ENCODE measurements at regions not wholly inside any gene's neighbourhood (a gene's known extent, or its start where the extent isn't known, plus 50 kb on each side); places are given as distances from the start of the nearest gene placed in this dataset.
"Not testable (repeated sequence)": the region's sequence is repeated elsewhere in the genome, so short reads cannot be mapped to it uniquely, and the experiment has no call there.

- H3K36me3 ChIP-seq, result no peaks in the 10 kb centered on the region
- no peak for TF ChIP-seq CTCF (IDR thresholded peaks at IDR 0.05)
- WGBS, 2 donors, result 68 to 76% methylated on average over 3 of the region's 3 CpGs
- H3K27me3 ChIP-seq, result no peaks in the 10 kb centered on the region
- FAIRE-seq, result no peak
- no peak overlapping the region for H3K27ac ChIP-seq
- H3K9me3 ChIP-seq, result no peaks in the 10 kb centered on the region
- DNase-seq, result no peak
- ATAC-seq, result no peak
- no peak overlapping the region for H3K4me3 ChIP-seq
- intact Hi-C loops (cut with DNase I), result no loop called here
- no peaks in the 10 kb centered on the region for H3K4me1 ChIP-seq
These were observed 182.6 kb upstream of the FZD8 start for GRCh38 chr10:35824704-35825103.

- ATAC-seq, result peak in 3 of 4 donors; percentile 54 to 74 (median 73)
- FAIRE-seq, result no peak
- Histone ChIP-seq H3K9me3 (no peaks in the 10 kb centered on the region), H3K4me3 (no peak overlapping the region), H3K36me3 (no peaks in the 10 kb centered on the region), H3K27ac (no peak overlapping the region), H3K4me1 (no peaks in the 10 kb centered on the region), H3K27me3 (no peaks in the 10 kb centered on the region)
- no peak for TF ChIP-seq CTCF (IDR thresholded peaks at IDR 0.05)
- 47 to 51% methylated on average over 9 of the region's 9 CpGs for WGBS, 2 donors
- peak in 5 of 6 donors; percentile 8 to 63 (median 37) for DNase-seq
- intact Hi-C loops (cut with DNase I), result no loop called here
These were observed 180.2 kb upstream of the FZD8 start for GRCh38 chr10:35822316-35822715.

DNA sequence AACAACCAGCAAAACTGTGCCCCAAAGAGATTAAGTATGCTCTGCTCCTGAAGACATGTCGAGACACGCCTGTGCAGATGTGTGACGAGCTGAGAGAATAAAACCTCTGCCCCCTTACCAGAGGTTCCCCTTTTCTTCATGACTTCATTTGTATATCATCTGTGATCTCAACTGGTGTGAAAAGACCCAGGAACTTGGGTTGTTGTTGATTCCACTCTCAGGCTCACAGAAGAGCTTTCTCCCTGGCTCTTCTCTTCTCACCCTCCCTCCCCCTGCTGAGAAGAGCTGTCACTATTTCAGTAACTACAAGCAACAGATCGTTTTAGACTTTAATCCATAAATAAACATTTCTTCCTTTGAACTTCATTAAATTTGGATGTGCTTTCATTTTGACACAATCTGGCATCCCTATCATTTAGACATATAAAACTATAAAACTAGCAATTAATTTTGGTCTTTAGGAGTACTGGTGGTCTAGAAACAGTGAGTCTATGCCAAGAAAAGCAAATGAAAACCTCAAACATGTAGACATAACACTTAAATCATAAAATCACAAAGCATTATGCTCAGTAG is 179.3 kb upstream of the FZD8 start:
- no peak overlapping the region for H3K4me3 ChIP-seq
- H3K4me1 ChIP-seq, result no peaks in the 10 kb centered on the region
- intact Hi-C loops (cut with DNase I), result no loop called here
- H3K27me3 ChIP-seq, result no peaks in the 10 kb centered on the region
- no peaks in the 10 kb centered on the region for H3K9me3 ChIP-seq
- DNase-seq (no peak), FAIRE-seq (no peak), ATAC-seq (no peak)
- 63 to 64% methylated on average over 4 of the region's 4 CpGs for WGBS, 2 donors
- H3K27ac ChIP-seq, result no peak overlapping the region
- H3K36me3 ChIP-seq, result no peaks in the 10 kb centered on the region
- TF ChIP-seq CTCF (IDR thresholded peaks at IDR 0.05), result no peak

GRCh38 chr10:35819736-35820135 is 177.6 kb upstream of the FZD8 start:
- Histone ChIP-seq H3K9me3 (no peaks in the 10 kb centered on the region), H3K4me3 (no peak overlapping the region), H3K27me3 (no peaks in the 10 kb centered on the region), H3K36me3 (no peaks in the 10 kb centered on the region), H3K4me1 (no peaks in the 10 kb centered on the region), H3K27ac (no peak overlapping the region)
- 73 to 84% methylated on average over 5 of the region's 5 CpGs for whole genome bisulfite sequencing, 2 donors
- TF ChIP-seq CTCF (IDR thresholded peaks at IDR 0.05), result no peak
- ATAC-seq (no peak), DNase-seq (no peak), FAIRE-seq (no peak)
- intact Hi-C loops (cut with DNase I), result no loop called here

GRCh38 chr10:35819011-35819410 is 176.9 kb upstream of the FZD8 start:
- ATAC-seq, result no peak
- Histone ChIP-seq H3K4me1 (no peaks in the 10 kb centered on the region), H3K9me3 (no peaks in the 10 kb centered on the region), H3K4me3 (no peak overlapping the region), H3K27me3 (no peaks in the 10 kb centered on the region), H3K27ac (no peak overlapping the region), H3K36me3 (no peaks in the 10 kb centered on the region)
- no peak for FAIRE-seq
- DNase-seq, result no peak
- intact Hi-C loops (cut with DNase I), result no loop called here
- no peak for TF ChIP-seq CTCF (IDR thresholded peaks at IDR 0.05)
- 68 to 87% methylated on average over 3 of the region's 3 CpGs for WGBS, 2 donors

DNA sequence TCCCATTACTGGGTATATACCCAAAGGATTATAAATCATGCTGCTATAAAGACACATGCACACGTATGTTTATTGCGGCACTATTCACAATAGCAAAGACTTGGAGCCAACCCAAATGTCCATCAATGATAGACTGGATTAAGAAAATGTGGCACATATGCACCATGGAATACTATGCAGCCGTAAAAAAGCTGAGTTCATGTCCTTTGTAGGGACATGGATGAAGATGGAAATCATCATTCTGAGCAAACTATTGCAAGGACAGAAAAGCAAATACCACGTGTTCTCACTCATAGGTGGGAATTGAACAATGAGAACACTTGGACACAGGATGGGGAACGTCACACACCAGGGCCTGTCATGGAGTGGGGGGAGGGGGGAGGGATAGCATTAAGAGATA is 175.0 kb upstream of the FZD8 start:
- H3K9me3 ChIP-seq; H3K4me1 ChIP-seq; H3K36me3 ChIP-seq; FAIRE-seq; H3K4me3 ChIP-seq; H3K27me3 ChIP-seq; H3K27ac ChIP-seq; DNase-seq; ATAC-seq; intact Hi-C loops (cut with DNase I): not testable (repeated sequence)
- WGBS, 2 donors, result 82 to 85% methylated on average over 3 of the region's 5 CpGs
